Forelimb muscle (tissue), 1 donor: ENCODE measurements at regions not wholly inside any gene's neighbourhood (a gene's known extent, or its start where the extent isn't known, plus 50 kb on each side); places are given as distances from the start of the nearest gene placed in this dataset.
A peak's percentile ranks its signal among the peaks of the same experiment; 100 is the strongest.

Source experiments
- DNase-seq: peaks from one replicate; pipeline ENCODE4 v3.0.0-alpha.2; 2013; ENCODE audit warnings: low read depth

DNA sequence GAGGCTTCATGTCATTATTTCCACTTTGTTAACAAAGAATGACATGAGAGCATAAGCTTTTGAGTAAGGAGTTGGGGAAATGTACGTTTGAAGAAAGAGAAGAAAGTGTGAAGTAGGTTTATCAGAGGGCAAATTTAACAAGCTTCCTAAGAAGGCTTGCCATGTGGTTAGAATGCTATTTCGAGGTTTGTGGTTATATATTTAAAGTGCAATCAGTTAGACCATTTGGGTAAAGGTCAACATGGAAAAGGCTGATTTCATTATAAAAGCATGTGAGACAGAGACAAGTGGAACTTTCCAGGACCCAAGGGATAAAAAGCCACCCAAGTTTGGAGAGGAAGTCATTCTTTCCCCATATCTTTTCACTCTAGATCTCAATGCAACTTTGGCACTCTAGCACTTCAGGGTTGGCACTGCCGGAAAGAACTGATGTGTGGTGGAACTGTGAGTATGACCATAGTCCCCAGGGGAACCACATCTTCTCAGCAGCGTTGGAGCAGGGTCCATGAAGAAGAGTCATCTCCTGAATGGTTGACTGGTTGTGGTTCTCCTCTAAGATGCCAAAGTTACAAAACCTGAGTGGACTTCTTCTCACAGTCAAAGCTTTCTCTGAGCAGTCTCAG lies 529.9 kb downstream of the MID1IP1 start:
- no peak for DNase-seq

GRCh38 chrX:39333451-39333850 lies 532.2 kb downstream of the MID1IP1 start:
- no peak for DNase-seq

DNA sequence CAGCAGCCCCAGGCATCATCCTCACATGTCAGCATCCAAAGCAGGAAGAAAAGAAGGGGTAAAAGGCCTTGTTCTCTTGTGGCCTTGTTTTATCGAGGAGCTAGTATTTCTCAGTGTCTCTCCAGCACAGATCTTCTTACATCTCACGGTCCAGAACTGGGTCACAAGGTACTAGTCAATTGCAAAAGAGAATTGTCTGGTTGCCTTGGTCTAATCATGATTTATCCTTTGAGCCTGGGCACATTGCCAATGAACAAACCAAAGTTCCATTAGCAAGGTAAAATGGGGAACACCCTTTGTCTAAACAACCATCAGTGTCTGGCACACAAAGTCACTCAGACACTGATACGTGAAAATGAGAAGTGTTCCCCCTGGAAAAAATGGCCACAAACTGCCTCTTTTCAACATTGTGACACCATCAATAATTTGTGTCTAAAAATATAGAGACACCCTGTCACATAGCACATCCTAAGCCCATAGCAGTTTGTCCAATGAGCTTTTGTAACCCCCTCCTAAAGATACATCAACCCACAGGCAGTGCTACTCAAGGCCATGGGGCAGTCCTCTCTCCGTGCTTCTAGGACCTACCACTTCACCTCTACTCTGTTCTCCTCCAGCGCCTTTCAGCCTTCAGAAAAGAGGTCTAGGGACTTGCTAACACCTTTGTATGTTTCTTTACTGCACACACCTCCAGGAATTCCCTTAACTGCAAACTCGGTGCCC lies 534.4 kb downstream of the MID1IP1 start:
- DNase-seq: no peak

DNA sequence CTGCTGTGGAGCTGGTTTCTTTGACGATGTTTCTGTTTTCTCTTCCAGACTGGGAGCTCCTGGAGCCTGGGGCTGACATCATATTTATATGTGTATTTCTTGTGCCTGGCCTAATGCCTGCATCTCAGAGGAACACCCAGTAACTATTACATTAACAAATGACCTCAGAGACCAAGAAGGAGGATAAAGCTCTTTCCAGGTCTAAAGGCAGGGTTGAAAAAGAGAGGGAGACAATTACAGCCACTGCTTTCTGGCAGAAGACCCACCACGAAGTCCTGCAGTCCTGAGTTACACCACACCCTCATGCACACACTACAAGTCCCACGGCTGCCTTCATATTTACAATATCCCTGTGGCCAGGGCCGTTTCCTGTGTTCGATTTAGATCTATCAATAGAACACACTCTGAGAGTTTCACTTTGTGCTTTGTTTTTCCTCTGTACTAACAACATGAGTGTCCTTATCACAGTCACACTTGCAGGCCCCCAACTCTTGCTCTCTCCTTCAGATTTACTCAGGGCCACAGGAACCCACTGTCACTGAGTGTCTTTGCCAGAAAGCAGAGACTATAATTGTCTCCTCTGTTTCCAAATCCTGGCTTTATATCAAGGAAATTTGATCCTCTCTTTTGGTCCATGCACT lies 535.5 kb downstream of the MID1IP1 start:
- DNase-seq: peak; percentile 71

- DNase-seq: no peak
These were observed 536.2 kb downstream of the MID1IP1 start for GRCh38 chrX:39337451-39337850.

DNA sequence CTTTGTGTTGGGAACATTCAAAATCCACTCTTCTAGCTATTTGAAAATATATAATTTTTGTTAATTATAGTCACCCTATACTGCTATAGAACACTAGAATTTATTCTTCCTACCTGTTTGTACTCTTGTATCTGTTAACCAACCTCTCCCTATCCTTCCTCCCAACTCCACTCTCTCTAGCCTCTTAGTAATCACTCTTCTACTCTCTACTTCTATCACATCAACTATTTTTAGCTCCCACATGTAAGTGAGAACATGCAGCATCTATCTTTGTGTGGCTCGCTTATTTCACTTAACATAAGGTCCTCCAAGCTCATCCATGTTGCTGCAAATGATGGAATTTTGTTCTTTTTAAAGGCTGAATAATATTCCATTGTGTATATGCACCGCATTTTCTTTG lies 537.3 kb downstream of the MID1IP1 start:
- DNase-seq: no peak

DNA sequence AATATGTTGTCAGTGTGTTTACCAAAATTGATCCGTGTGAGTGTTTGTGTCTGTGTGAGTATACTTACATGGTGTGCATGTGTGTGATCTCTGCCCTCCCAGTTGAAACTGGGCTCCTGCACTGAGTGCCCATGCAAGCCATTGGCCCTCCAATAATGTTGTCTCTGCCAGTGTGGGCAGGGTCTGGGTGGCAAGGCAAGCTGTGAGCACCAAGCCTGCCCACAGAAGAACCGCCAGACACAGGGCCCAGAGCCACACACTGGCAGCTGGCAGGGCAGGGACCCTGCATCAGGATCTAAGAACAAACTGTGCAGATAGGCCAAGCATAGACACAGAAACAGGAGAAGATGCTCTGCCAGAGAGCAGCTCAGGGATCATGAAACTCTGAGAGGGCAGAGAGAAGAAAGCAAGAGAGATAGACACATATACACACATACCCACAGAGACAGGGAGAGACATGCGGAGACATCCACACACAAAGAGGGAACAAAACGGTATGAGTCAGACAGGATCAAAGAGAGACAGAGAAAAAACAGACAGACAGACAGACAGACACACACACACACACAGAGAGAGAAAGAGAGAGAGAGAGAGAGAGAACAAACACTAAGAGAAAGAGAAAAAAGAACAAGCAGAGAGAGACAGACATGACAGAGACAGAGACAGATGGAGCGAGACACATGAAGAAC lies 555.0 kb downstream of the MID1IP1 start:
- no peak for DNase-seq

GRCh38 chrX:39360101-39360500 lies 558.8 kb downstream of the MID1IP1 start:
- DNase-seq: no peak

DNA sequence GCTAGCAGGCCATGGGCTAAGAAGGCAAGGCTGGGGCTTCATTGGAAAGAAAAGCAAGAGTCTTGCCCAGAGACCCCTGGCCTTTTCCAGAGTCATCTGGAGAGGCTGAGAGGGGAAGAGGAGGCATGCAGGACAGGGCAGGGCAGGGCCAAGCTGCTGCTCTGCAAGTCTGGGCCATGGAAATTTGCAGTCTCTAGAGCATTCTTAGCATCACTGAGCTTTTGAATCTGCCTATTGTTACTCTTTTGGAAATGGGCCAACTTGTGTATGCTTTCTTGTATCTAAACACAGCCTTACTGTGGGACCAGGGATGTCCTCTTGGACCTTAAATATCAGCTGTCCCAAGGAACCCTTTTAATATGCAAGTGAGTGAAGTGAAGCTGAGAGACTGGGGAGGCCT lies 560.5 kb downstream of the MID1IP1 start:
- no peak for DNase-seq

DNA sequence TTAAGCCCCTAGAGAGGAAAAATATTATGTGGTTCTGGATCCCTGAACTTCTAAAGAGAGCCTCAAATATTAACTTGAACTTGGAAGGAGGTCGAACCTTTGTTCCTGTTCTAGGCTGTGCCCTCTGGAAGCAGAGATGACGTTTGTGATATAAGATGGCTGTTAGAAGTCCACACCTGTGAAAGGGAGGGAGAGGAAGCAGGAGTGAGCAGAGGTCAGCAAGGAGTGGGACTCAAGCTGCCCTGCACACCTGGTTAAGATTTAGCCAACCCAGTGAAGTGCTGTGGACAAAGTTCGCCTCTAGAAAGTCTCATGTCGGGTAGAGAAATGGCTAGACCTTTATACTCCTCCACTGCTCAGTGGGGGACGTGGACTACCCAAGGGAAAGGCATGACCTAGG lies 566.2 kb downstream of the MID1IP1 start:
- no peak for DNase-seq

DNA sequence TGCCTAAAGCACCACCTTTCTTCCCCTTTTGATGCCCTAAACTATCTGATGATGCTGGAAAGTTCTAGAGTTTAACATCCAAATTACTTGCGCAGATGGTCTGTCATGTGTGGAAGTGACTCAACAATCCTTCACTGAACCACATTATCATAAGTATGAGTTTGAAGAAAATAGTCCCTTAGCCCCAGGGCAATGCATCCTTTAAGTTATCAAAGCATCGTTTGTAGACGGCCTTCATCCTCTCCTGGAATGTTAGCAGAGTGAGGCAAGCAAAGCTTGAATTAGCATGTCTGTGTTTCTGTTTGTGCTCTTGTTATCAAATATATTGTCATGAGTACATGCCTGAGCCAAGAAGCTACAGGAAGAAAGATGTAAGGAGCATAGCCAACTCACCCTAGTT lies 570.9 kb downstream of the MID1IP1 start:
- DNase-seq: no peak

DNA sequence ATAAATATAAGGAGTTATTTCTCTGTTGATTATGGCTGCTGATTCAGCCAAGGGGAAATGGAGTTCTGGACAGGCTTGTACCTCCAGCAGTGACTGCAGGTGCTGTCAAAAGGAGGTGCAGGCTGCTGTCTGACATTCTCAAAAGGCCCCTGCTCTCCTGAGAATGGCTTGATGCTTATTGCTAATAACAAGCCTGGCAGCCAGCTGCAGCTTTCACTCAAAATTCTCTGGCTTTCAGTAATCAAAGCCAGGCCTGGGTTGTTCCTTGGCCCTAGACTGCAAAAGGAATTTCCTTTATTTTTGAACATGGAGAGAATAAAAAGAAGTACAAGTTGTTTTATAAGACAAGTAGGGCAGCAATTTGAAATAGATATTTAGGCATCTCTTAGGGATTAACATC lies 575.9 kb downstream of the MID1IP1 start:
- DNase-seq: no peak

GRCh38 chrX:39377773-39378172 lies 576.5 kb downstream of the MID1IP1 start:
- DNase-seq: no peak

GRCh38 chrX:39381422-39381821 lies 580.2 kb downstream of the MID1IP1 start:
- DNase-seq: no peak

GRCh38 chrX:39384996-39385395 lies 583.7 kb downstream of the MID1IP1 start:
- no peak for DNase-seq

DNA sequence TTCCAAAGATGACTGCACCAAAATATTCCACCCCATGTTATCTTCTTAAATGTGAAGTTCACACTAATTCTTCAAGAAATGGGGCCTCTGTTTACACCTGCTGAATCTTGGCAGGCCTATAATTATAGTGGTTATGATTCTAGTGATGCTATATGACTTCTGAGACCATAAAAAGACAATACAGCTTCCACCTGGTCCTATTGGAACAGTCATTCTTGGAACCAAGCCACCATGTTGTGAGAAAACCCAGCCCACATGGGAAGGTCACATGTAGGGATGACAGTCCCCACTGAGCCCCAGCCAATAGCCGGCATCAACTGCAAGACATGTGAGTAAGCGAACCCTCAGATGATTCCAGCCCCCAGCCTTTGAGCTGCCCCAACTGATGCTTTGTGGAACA lies 587.5 kb downstream of the MID1IP1 start:
- DNase-seq: no peak

GRCh38 chrX:39396358-39396995 lies 595.2 kb downstream of the MID1IP1 start:
- no peak for DNase-seq

DNA sequence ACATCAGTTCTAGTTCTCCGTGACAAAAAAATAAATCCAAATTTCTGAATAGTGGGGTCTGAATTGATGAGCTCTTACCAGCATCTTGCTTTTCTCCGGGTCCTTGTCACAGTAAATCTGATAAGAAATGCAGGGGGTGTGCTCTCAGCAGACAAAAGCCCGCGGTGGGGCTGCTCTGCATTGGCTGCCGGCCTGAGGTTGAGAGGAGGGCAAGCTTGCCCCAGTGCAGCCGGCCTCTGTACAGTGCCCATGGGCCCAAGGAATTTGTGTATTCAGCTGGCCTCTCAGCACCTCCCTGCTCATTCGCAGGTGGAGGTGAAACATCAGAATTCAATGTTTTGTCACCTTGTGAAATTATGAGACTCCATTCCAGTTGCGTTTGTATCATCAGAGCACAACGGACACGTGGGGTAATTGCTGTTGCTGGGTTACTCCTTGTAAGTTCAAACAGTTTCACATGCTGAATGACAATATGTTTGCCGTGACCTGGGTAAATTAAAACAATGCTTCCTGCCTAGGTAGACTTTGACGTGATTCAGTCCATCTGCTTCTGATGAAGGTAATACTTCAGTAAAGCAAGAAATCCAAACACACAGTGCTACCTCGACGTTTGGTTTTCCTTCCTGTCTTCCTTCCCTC lies 596.4 kb downstream of the MID1IP1 start:
- DNase-seq: no peak

DNA sequence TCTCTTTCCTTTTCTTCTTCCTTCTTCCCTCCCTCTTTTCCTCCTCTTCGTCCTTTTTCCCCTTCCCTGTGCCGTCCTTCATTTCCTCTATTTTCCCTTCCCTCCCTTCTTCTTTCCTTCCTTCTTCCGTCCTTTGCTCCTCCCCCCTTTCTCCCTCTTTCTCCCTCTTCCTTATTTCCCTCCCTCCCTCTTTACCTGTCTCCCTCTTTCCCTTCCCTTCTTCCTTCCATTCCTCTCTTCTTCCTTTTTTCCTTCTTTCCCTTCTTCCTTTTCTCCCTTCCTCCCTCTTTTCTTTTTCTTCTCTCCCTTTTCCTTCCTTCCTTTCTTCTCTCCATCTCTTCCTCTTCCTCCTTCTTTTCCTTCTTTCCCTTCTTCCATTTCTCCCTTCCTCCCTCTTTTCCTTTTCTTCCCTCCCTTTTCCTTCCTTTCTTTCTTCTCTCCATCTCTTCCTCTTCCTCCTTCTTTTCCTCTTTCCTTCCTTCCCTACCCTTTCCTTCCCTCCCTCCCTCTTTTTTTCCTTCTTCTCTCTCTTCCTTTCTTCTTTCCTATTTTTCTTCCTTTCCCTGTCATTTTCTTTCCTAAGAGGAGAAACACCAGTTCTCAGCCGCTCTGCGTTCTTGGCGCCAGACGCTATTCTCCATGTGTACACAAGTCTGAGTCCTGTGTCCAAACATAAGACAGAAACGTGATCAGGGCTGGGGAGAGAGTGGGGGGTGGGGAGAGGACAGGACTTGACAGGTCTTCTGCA lies 597.1 kb downstream of the MID1IP1 start:
- no peak for DNase-seq

GRCh38 chrX:39398963-39399261 lies 597.7 kb downstream of the MID1IP1 start:
- no peak for DNase-seq

DNA sequence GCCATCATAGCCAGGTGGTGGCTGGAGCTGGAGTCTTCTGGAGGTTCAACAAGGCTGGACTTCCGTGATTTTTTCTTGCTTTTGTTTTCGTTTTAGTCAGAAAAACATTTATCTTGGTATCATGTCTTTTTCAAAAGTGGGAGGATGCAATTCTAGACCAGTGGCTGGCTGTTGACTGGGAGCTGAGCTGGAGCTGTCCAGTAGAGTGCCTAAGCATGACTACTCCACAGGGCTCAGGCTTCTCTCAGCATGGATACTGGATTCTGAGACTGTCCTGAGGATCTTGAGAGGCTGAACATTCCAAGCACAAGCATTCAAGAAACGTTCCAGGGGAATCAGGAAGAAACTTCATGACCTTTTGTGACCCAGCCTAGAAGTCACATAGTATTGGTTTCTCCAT lies 598.1 kb downstream of the MID1IP1 start:
- no peak for DNase-seq
